Prostate gland (tissue), 2 donors: ENCODE measurements at regions not wholly inside any gene's neighbourhood (a gene's known extent, or its start where the extent isn't known, plus 50 kb on each side); places are given as distances from the start of the nearest gene placed in this dataset.

ENCODE experiments used
- DNase-seq: peaks from one replicate; pipeline ENCODE4 v3.0.0-alpha.2; 2019; ENCODE audit warnings: low spot score
- H3K27ac ChIP-seq, 2 donors: fragments of 200-600 bp; sonication (generic); 2 replicates each; pipeline ENCODE4 v1.5.1; 2017 to 2019
- H3K27me3 ChIP-seq: fragments of 200-600 bp; sonication (generic); replicated peaks from 2 replicates; pipeline ENCODE4 v1.5.1; 2019; ENCODE audit not compliant: insufficient read depth
- H3K36me3 ChIP-seq, 2 donors: fragments of 200-600 bp; sonication (generic); 1 replicate in 1 of 2; 2 replicates in 1 of 2; pipeline versions ENCODE4 v1.5.1 to v1.8.1; 2017 to 2019
- H3K4me1 ChIP-seq: fragments of 200-600 bp; sonication (generic); replicated peaks from 2 replicates; pipeline ENCODE4 v1.5.1; 2019
- H3K4me3 ChIP-seq, 2 donors: fragments of 200-600 bp; sonication (generic); 2 replicates each; pipeline ENCODE4 v1.5.1; 2017 to 2019
- H3K9me3 ChIP-seq: fragments of 200-600 bp; sonication (generic); 2 replicates; pipeline ENCODE4 v1.5.1; 2017
- POLR2A ChIP-seq: fragments of 450-650 bp; IDR thresholded peaks from one replicate; pipeline ENCODE4 v1.6.1; 2016; ENCODE audit warnings: antibody characterized with exemption, mild to moderate bottlenecking
- POLR2AphosphoS5 ChIP-seq: sonication (generic); formaldehyde crosslinking; IDR thresholded peaks from one replicate; pipeline ENCODE4 v1.6.1; 2017; ENCODE audit warnings: antibody characterized with exemption
- WGBS: methylation state at CpG from one replicate; pipeline ENCODE4 v1.1.5; 2018; 5-methylcytosine and 5-hydroxymethylcytosine counted together
- intact Hi-C: fragments of 100-400 bp; cut with DNase I; formaldehyde crosslinking; loops from one replicate; pipeline ENCODE4 v1.14.2; 2022
- TF ChIP-seq, protein P1 (sequence below), 4 experiments: fragments of 200-600 bp in 2 of 4; fragments of 450-650 bp in 2 of 4; sonication (generic) in 2 of 4; IDR thresholded peaks; 1 replicate in 3 of 4; 2 replicates in 1 of 4; pipeline ENCODE4 v1.5.1; 2016 to 2019; ENCODE audit warnings: antibody characterized with exemption in 4 of 4, mild to moderate bottlenecking in 2 of 4, moderate library complexity in 2 of 4

DNA sequence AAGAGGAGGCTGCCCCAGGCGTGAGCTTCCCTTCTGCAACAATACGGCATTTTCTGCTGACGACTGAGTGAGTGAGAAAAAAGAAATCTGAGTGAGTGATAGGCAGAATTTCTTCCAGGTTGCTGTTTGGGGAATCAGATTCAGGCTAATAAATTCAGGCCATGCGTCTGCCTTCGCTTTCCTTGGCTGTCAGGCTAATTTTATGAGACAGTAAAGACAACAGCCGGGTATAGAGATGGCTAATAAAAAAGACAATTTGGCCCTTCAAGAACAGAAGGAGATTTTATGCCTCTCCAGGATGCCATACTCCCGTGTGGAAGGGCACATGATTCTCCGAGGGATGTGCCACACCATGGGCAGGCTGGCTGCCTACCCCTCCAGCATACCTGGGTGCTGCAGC, 145.9 kb upstream of the UBL3 start:
- no peak for TF ChIP-seq POLR2A
- peak; percentile 23 for TF ChIP-seq POLR2AphosphoS5
- TF ChIP-seq, protein P1, sequence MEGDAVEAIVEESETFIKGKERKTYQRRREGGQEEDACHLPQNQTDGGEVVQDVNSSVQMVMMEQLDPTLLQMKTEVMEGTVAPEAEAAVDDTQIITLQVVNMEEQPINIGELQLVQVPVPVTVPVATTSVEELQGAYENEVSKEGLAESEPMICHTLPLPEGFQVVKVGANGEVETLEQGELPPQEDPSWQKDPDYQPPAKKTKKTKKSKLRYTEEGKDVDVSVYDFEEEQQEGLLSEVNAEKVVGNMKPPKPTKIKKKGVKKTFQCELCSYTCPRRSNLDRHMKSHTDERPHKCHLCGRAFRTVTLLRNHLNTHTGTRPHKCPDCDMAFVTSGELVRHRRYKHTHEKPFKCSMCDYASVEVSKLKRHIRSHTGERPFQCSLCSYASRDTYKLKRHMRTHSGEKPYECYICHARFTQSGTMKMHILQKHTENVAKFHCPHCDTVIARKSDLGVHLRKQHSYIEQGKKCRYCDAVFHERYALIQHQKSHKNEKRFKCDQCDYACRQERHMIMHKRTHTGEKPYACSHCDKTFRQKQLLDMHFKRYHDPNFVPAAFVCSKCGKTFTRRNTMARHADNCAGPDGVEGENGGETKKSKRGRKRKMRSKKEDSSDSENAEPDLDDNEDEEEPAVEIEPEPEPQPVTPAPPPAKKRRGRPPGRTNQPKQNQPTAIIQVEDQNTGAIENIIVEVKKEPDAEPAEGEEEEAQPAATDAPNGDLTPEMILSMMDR (IDR thresholded peaks at IDR 0.05): no peak
- no peaks in the 10 kb centered on the region for H3K4me1 ChIP-seq
- no peaks in the 10 kb centered on the region for H3K27me3 ChIP-seq
- H3K4me3 ChIP-seq: no peak overlapping the region
- WGBS: 54% methylated on average over 8 of the region's 8 CpGs
- DNase-seq: no peak
- intact Hi-C loops: no loop called here
- no peaks in the 10 kb centered on the region for H3K36me3 ChIP-seq
- no peaks in the 10 kb centered on the region for H3K9me3 ChIP-seq
- no peak overlapping the region for H3K27ac ChIP-seq

DNA sequence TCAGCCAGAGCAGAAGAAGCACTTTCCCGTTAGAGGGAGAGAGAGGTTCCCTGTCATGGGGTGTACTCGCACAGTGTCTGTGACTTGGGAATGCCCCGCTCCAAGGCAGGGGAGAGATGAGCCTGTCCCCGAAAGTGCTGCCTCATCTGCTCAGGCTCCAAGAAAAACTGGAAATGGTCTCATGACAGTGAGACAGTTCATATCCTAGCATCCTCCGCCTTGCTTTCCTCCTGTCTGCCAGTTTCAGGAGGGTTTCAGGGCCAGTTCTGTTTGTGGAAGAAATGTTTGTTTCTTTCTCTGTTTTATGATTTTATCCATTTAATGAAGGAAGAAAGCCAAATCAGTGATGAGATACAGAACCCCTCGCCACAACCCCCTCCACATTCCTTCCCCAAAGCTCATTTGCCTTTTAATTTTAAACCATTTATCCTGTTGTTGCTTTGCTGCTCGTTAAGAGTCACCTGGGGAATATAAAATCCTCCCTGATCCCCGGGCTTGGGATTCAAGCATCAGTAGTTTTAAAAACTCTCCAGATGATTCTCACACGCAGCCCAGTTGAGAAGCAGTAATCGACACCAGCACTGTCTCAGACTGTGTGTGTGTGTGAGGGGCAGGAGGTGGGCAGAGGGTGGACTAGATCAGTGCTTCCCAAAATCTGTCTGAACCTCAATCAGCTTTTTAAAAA, 144.6 kb upstream of the UBL3 start:
- Histone ChIP-seq H3K27ac (no peak overlapping the region), H3K27me3 (no peaks in the 10 kb centered on the region), H3K36me3 (no peaks in the 10 kb centered on the region), H3K4me3 (no peak overlapping the region), H3K9me3 (no peaks in the 10 kb centered on the region), H3K4me1 (no peaks in the 10 kb centered on the region)
- WGBS: 68% methylated on average over 10 of the region's 10 CpGs
- TF ChIP-seq, protein P1 (IDR thresholded peaks at IDR 0.05): no peak
- TF ChIP-seq POLR2A (no peak), POLR2AphosphoS5 (no peak)
- intact Hi-C loops: no loop called here
- DNase-seq: no peak

DNA sequence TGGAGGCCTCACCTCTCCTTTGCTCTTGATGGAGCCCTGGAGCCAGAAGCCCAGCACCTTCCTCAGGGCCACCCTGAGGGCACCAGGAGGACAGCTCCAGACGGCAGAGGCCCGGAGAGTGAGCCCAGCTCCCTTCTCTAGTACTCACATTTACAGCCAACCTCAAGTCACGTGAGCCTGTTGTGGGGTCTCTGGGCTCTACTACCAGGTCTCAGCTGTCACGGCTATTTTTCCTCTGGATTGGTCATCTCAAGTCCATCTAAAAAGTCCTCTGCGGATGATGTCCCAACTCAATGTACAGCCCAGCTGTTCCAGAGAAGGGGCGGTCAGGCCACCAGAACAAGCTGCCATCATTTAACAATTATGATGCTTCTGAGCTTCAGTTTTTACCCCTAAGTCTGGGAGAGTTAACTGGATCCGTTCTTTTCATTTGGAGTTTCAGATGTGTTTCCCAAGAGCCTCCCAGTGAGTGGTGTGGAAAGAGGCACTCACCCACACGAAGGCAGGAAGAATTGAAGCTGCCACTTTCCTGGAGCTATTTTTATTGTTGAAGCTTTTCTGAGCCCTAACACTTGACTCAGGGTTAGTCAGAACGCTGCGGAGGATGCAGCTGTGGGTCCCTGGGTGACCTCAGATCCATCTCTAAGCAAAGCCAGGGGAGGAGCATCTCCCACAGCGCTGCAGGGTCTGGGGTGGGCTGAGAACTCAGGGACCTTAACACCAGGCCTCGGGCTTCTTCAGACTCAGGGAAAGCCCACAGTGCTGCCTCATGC, 143.5 kb upstream of the UBL3 start:
- TF ChIP-seq POLR2A: no peak
- no peak for TF ChIP-seq POLR2AphosphoS5
- TF ChIP-seq, protein P1 (IDR thresholded peaks at IDR 0.05): no peak
- WGBS: 80% methylated on average over 12 of the region's 12 CpGs
- no peak overlapping the region for H3K4me3 ChIP-seq
- H3K36me3 ChIP-seq: no peaks in the 10 kb centered on the region
- no peaks in the 10 kb centered on the region for H3K27me3 ChIP-seq
- no peaks in the 10 kb centered on the region for H3K4me1 ChIP-seq
- DNase-seq: no peak
- H3K27ac ChIP-seq: no peak overlapping the region
- intact Hi-C loops: no loop called here
- H3K9me3 ChIP-seq: no peaks in the 10 kb centered on the region

DNA sequence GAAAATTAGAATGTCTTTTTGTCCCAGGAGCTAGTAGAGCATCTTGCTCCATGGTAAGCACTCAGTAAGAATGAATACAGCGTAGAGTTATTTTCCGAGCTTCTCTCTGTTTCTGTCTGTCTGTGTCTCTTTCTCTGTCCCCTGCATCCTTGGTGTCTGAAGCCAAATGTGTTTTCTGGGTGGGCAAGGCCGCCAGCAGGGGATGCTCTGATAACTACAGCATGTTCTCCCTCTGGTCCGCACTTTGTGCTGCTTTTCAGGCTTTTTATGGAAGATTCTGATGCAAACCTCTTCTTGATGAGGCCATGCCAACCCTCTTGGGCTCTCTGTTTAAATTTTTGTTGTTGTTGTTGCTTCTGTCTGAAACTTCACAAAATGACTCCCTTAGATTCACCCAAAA, 142.8 kb upstream of the UBL3 start:
- intact Hi-C loops: no loop called here

More for the DNA sequence above, 142.8 kb upstream of the UBL3 start:
- Histone ChIP-seq H3K4me1 (no peaks in the 10 kb centered on the region), H3K9me3 (no peaks in the 10 kb centered on the region), H3K27ac (no peak overlapping the region), H3K36me3 (no peaks in the 10 kb centered on the region), H3K4me3 (no peak overlapping the region), H3K27me3 (no peaks in the 10 kb centered on the region)
- 99% methylated on average over 4 of the region's 4 CpGs for WGBS
- no peak for DNase-seq
- TF ChIP-seq, protein P1 (IDR thresholded peaks at IDR 0.05): no peak
